GM12878 (cell line): ENCODE measurements at regions not wholly inside any gene's neighbourhood (a gene's known extent, or its start where the extent isn't known, plus 50 kb on each side); places are given as distances from the start of the nearest gene placed in this dataset.

Experiments
- ATAC-seq: fragments of 200-7000 bp; cut with Tn5 transposase; 3 replicates; pipeline ENCODE4 v1.9.1; 2020; ENCODE audit warnings: mild to moderate bottlenecking, moderate library complexity
- BruUV-seq: library from RNA; stranded (reverse); fragments of 400-500 nt; replicated peaks from 2 replicates; lab custom pipeline; 2021; lab: Mats Ljungman, UMichigan
- CTCF ChIA-PET: fragments of 300-600 bp; sonication (Branson Sonifier 250); formaldehyde crosslinking; extraction: SDS; loops from one replicate; lab custom pipeline; 2021; ENCODE audit warnings: inconsistent platforms; lab: Yijun Ruan, JAX
- POLR2A ChIA-PET: fragments of 350-600 bp; formaldehyde crosslinking; extraction: SDS; loops from one replicate; lab custom pipeline; 2021; ENCODE audit warnings: inconsistent platforms; lab: Charles Lee
- RAD21 ChIA-PET: fragments of 300-600 bp; sonication (Branson Sonifier 250); formaldehyde crosslinking; loops from one replicate; lab custom pipeline; 2023; ENCODE audit warnings: antibody characterized with exemption; ENCODE audit not compliant: unreplicated experiment; lab: Charles Lee
- SMC1A ChIA-PET: fragments of 300-600 bp; sonication (Branson Sonifier 250); formaldehyde crosslinking; loops from one replicate; lab custom pipeline; 2023; ENCODE audit not compliant: unreplicated experiment, uncharacterized antibody; lab: Charles Lee
- DNase-seq: peaks from one replicate; pipeline ENCODE4 v3.0.0-alpha.2; 2011; ENCODE audit warnings: low read depth, low spot score
- FAIRE-seq: peaks from 3 replicates; lab custom pipeline; 2011; peaks lifted over from hg19 to GRCh38; lab: Jason Lieb, UNC
- H2AFZ ChIP-seq: 2 replicates; pipeline ENCODE4 v1.6.0; 2011; ENCODE audit warnings: low read depth, low read length, control low read depth; ENCODE audit not compliant: control insufficient read depth
- H3K27ac ChIP-seq: 2 replicates; pipeline ENCODE4 v1.5.1; 2011; ENCODE audit warnings: control low read depth; ENCODE audit not compliant: control insufficient read depth, insufficient read depth
- H3K27me3 ChIP-seq, 2 experiments: replicated peaks in 1 of 2; 2 replicates each; pipeline versions ENCODE4 v1.6.0 to v1.6.1; 2011; ENCODE audit warnings: low read length in 1 of 2; ENCODE audit not compliant: control insufficient read depth in 2 of 2, insufficient read depth in 2 of 2
- H3K36me3 ChIP-seq, 2 experiments: 2 replicates each; pipeline ENCODE4 v1.5.1; 2011; ENCODE audit warnings: low read length in 1 of 2; ENCODE audit not compliant: control insufficient read depth in 2 of 2, insufficient read depth in 2 of 2
- H3K4me1 ChIP-seq: 2 replicates; pipeline ENCODE4 v1.6.1; 2011; ENCODE audit warnings: mild to moderate bottlenecking, low read length, moderate library complexity, mixed read lengths; ENCODE audit not compliant: control insufficient read depth, insufficient read depth
- H3K4me2 ChIP-seq: 2 replicates; pipeline ENCODE4 v1.6.0; 2011; ENCODE audit warnings: control low read depth; ENCODE audit not compliant: control insufficient read depth, insufficient read depth
- H3K4me3 ChIP-seq: fragments of 200-600 bp; sonication (generic); 2 replicates; pipeline ENCODE4 v1.5.1; 2016
- H3K79me2 ChIP-seq: 2 replicates; pipeline ENCODE4 v1.6.0; 2011; ENCODE audit warnings: low read length; ENCODE audit not compliant: control insufficient read depth, insufficient read depth
- H3K9ac ChIP-seq: 2 replicates; pipeline ENCODE4 v1.8.0; 2011; ENCODE audit warnings: low read length, control low read depth, mixed read lengths; ENCODE audit not compliant: control insufficient read depth, insufficient read depth
- H3K9me3 ChIP-seq: replicated peaks from 3 replicates; pipeline ENCODE4 v1.5.1; 2011; ENCODE audit warnings: mild to moderate bottlenecking, low read length; ENCODE audit not compliant: control insufficient read depth, insufficient read depth
- H4K20me1 ChIP-seq: 2 replicates; pipeline ENCODE4 v1.6.0; 2011; ENCODE audit not compliant: control insufficient read depth, insufficient read depth
- CREB1 ChIP-seq: IDR thresholded peaks from 2 replicates; pipeline ENCODE4 v1.6.1; 2012; ENCODE audit warnings: low read depth, mild to moderate bottlenecking, inconsistent platforms
- JUND ChIP-seq: IDR thresholded peaks from 2 replicates; pipeline ENCODE4 v1.6.1; 2012; ENCODE audit warnings: low read depth, mild to moderate bottlenecking, low read length, improper control_type of control experiment, moderate library complexity
- MTA2 ChIP-seq: fragments of 450-650 bp; IDR thresholded peaks from 2 replicates; pipeline ENCODE4 v1.6.1; 2016; ENCODE audit warnings: low read depth, mild to moderate bottlenecking, moderate library complexity
- MTA3 ChIP-seq: IDR thresholded peaks from 2 replicates; pipeline ENCODE4 v1.6.1; 2012; ENCODE audit warnings: low read length, inconsistent platforms, borderline replicate concordance
- NFYA ChIP-seq: IDR thresholded peaks from 2 replicates; pipeline ENCODE4 v1.6.1; 2011; ENCODE audit warnings: low read depth, mild to moderate bottlenecking, low read length, improper control_type of control experiment, borderline replicate concordance
- NR2C1 ChIP-seq: fragments of 450-650 bp; IDR thresholded peaks from 2 replicates; pipeline ENCODE4 v1.6.1; 2017; ENCODE audit warnings: antibody characterized with exemption, mild to moderate bottlenecking, moderate library complexity
- RELA ChIP-seq: fragments of 450-650 bp; IDR thresholded peaks from 2 replicates; pipeline ENCODE4 v1.8.0; 2014; ENCODE audit warnings: borderline replicate concordance; ENCODE audit not compliant: partially characterized antibody
- SIN3A ChIP-seq: IDR thresholded peaks from 2 replicates; pipeline ENCODE4 v1.6.1; 2012; ENCODE audit warnings: low read depth, low read length, improper control_type of control experiment
- SMC3 ChIP-seq: IDR thresholded peaks from 2 replicates; pipeline ENCODE4 v1.6.1; 2011; ENCODE audit warnings: low read length, improper control_type of control experiment, borderline replicate concordance
- ZBED1 ChIP-seq: IDR thresholded peaks from 2 replicates; pipeline ENCODE4 v1.6.1; 2016; ENCODE audit warnings: borderline replicate concordance
- ZNF274 ChIP-seq: IDR thresholded peaks from one replicate; pipeline ENCODE4 v1.8.0; 2011; ENCODE audit not compliant: insufficient read length, insufficient read depth
- WGBS: methylation state at CpG from one replicate; pipeline ENCODE4 v1.1.6; 2016; ENCODE audit warnings: low lambda C conversion rate; ENCODE audit not compliant: insufficient replicate concordance, insufficient coverage; ENCODE audit errors: missing lambda C conversion rate; 5-methylcytosine and 5-hydroxymethylcytosine counted together
- in situ Hi-C: fragments of 300-500 bp; cut with MboI; formaldehyde crosslinking; loops from 9 replicates; pipeline ENCODE4 v1.14.3; 2018; ENCODE audit warnings: mixed read lengths
- intact Hi-C: fragments of 100-400 bp; cut with micrococcal nuclease; formaldehyde crosslinking; loops from one replicate; pipeline ENCODE4 v1.14.2; 2022; ENCODE audit not compliant: unreplicated experiment
- TF ChIP-seq, protein P1 (sequence below): fragments of 450-650 bp; IDR thresholded peaks from 2 replicates; pipeline ENCODE4 v1.6.1; 2016; ENCODE audit warnings: mild to moderate bottlenecking
- TF ChIP-seq, protein P2 (sequence below): fragments of 150-350 bp; IDR thresholded peaks from 2 replicates; pipeline ENCODE4 v1.6.1; 2016; ENCODE audit warnings: low read depth, low read length

- WGBS, result 19% methylated on average over 4 of the region's 4 CpGs
- no peaks in the 10 kb centered on the region for H3K9me3 ChIP-seq
- H3K27me3 ChIP-seq, result no peaks in the 10 kb centered on the region
- no peak for ATAC-seq
- H3K4me2 ChIP-seq, result no peak overlapping the region
- H3K79me2 ChIP-seq, result no peaks in the 10 kb centered on the region
- H3K4me1 ChIP-seq, result no peaks in the 10 kb centered on the region
- ChIA-PET CTCF (no interaction called here), RAD21 (no interaction called here), POLR2A (no interaction called here), SMC1A (no interaction called here)
- no peaks in the 10 kb centered on the region for H4K20me1 ChIP-seq
- no peak overlapping the region for H3K9ac ChIP-seq
- intact Hi-C loops, result loop anchor here (10.0 kb wide), 1 partner anchor 758 kb away; no protein-coding TSS in a partner anchor
- no peak for DNase-seq
- in situ Hi-C loops, result no loop called here
- TF ChIP-seq CREB1 (no peak), SIN3A (no peak), MTA3 (no peak), MTA2 (no peak), ZBED1 (no peak), RELA (no peak), SMC3 (no peak), JUND (no peak), ZNF274 (no peak), NR2C1 (no peak), NFYA (no peak)
- TF ChIP-seq, protein P1, sequence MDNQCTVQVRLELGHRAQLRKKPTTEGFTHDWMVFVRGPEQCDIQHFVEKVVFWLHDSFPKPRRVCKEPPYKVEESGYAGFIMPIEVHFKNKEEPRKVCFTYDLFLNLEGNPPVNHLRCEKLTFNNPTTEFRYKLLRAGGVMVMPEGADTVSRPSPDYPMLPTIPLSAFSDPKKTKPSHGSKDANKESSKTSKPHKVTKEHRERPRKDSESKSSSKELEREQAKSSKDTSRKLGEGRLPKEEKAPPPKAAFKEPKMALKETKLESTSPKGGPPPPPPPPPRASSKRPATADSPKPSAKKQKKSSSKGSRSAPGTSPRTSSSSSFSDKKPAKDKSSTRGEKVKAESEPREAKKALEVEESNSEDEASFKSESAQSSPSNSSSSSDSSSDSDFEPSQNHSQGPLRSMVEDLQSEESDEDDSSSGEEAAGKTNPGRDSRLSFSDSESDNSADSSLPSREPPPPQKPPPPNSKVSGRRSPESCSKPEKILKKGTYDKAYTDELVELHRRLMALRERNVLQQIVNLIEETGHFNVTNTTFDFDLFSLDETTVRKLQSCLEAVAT, result no peak
- TF ChIP-seq, protein P2, sequence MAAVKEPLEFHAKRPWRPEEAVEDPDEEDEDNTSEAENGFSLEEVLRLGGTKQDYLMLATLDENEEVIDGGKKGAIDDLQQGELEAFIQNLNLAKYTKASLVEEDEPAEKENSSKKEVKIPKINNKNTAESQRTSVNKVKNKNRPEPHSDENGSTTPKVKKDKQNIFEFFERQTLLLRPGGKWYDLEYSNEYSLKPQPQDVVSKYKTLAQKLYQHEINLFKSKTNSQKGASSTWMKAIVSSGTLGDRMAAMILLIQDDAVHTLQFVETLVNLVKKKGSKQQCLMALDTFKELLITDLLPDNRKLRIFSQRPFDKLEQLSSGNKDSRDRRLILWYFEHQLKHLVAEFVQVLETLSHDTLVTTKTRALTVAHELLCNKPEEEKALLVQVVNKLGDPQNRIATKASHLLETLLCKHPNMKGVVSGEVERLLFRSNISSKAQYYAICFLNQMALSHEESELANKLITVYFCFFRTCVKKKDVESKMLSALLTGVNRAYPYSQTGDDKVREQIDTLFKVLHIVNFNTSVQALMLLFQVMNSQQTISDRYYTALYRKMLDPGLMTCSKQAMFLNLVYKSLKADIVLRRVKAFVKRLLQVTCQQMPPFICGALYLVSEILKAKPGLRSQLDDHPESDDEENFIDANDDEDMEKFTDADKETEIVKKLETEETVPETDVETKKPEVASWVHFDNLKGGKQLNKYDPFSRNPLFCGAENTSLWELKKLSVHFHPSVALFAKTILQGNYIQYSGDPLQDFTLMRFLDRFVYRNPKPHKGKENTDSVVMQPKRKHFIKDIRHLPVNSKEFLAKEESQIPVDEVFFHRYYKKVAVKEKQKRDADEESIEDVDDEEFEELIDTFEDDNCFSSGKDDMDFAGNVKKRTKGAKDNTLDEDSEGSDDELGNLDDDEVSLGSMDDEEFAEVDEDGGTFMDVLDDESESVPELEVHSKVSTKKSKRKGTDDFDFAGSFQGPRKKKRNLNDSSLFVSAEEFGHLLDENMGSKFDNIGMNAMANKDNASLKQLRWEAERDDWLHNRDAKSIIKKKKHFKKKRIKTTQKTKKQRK, result no peak
- no TSS peak for BruUV-seq
- no peak overlapping the region for H3K27ac ChIP-seq
- H3K36me3 ChIP-seq, result no peaks in the 10 kb centered on the region
- FAIRE-seq, result no peak
- no peak overlapping the region for H3K4me3 ChIP-seq
- H2AFZ ChIP-seq, result no peak overlapping the region
These were observed 148.7 kb downstream of the KDR start for GRCh38 chr4:54976682-54977081.
